ENCODE measurements at regions not wholly inside any gene's neighbourhood (a gene's known extent, or its start where the extent isn't known, plus 50 kb on each side); places are given as distances from the start of the nearest gene placed in this dataset.

DNA sequence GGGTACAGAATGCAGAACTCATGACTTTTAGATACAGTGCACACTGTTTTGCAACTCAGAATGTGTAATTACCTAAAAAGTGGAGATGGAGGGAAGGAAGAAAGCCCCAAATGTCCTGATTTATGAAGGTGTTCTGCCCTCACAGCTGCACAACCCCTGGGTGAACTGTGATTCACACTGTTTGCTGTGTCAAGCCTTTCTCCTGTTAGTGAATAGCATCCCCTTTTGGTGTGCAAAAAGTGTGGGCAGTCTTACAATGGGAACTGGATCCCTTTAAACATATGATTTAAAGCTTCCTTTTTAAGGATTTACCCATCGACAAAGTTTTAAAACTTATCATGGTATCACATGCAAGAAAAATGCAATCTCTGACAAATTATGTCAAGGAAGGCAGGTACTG is 633.4 kb upstream of the EPHA7 start:
- no peak for DNase-seq

- no peak for DNase-seq
Measured at GRCh38 chr6:94050515-94050914, 631.2 kb upstream of the EPHA7 start.

GRCh38 chr6:94049001-94049400 is 629.6 kb upstream of the EPHA7 start:
- no peak for DNase-seq

DNA sequence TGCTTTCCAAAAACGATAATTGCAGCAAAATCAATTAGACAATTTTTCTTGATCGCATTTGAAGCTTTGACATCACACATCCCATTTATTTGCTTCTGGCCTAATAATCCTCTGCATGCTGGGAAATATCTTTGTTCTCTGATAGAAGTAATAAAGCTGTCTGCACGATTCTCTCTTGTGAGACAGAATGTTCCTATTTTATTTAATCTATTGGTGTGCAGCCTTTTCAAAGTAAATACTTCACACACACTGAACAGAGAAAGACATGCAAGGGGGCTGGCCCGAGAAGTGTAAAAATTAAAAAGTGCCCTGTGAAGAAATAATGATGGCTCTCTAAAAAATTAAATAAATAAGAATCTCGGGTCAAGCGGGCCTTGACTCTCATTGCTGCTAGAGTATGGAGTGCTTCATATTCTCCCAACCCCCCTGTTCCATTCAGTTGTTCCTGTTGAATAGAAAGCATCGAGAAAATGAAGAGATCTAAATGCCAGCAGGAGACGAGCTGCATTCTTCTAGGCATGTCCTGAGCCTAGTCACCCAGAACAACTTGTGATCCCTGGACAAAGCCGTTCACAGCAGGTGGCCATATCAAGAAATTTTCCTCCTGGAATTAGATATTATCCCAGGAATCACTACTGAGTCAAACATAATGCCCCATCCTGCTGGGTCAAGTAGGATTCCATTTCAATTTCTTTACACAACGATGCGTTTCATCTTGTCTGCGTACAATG is 625.9 kb upstream of the EPHA7 start:
- DNase-seq: no peak

GRCh38 chr6:94041945-94042709 is 622.8 kb upstream of the EPHA7 start:
- no peak for DNase-seq

DNA sequence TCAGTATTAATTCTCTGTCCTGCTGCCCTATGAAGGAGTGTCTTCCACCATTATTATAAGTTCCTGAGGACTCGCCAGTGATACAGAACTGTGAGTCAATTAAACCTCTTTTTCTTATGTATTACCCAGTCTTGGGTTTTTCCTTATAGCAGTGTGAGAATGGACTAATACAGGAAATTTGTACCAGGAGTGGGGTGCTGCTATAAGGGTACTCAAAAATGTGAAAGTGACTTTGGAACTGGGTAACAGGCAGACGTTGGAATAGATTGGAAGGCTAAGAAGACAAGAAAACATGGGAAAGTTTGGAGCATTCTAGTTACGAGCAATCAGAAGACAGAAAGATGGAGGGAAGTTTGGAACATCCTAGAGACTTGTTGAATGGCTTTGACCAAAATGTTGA is 616.7 kb upstream of the EPHA7 start:
- DNase-seq: no peak

DNA sequence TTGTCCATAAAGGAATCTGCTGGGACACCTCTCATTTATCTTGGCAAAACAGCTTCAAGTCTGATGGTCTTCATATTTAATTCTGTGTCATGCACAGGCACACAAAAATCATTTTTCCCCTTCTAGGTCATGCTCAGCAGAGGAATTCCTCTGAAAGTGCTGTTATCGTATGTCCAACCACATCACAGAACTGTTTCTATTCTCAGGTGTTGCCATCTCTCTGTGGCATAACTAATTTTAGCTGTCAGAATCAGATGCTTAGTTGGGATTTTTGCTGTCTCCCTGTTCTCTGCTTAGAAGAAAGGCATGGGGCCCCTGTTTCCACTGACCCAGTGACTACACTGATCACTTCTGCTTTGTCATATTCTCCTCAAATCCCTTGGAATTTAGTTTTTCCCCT is 608.0 kb upstream of the EPHA7 start:
- DNase-seq: no peak

- no peak for DNase-seq
Measured at GRCh38 chr6:94026575-94026974, 607.2 kb upstream of the EPHA7 start.

- DNase-seq: no peak
Measured at GRCh38 chr6:94005835-94006234, 586.5 kb upstream of the EPHA7 start.

DNA sequence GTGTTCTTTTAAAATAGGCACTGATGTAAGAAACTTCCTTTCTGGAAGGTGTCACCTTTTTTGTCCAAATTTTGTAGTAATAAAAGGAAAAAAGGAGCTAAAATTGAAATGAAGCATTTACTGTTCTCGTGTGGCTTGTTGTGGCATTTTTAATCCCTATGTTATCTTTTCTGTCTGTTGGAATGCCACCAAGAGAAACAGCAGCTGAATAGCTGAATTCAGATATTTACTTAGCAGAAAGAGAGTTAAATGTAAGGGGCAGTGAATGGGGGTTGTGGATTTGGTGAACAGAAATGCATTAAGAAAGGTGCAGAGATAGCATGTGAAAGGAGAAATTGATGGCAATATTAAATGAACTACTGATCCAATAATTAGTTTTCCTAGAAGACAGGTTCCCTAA is 573.6 kb upstream of the EPHA7 start:
- DNase-seq: no peak

DNA sequence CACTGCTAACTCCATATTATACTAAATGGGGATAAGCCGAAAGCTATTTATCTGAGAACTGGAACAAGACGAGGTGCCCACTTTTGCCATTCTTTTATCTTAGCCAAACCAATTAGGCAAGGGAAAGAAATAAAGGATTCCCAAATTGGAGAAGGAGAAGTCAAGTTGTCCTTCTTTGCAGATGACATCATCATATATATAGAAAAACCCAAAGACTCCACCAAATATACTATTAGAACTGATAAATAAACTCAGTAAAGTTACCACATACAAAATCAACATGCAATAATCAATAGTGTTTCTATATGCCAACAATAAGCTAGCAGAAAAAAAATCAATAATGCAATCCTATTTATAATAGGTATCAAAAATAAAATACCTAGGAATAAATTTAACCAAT is 570.3 kb upstream of the EPHA7 start:
- no peak for DNase-seq

- DNase-seq: no peak
Measured at GRCh38 chr6:93985953-93986352, 566.6 kb upstream of the EPHA7 start.

GRCh38 chr6:93975159-93975558 is 555.8 kb upstream of the EPHA7 start:
- no peak for DNase-seq

GRCh38 chr6:93974332-93974731 is 555.0 kb upstream of the EPHA7 start:
- DNase-seq: no peak

DNA sequence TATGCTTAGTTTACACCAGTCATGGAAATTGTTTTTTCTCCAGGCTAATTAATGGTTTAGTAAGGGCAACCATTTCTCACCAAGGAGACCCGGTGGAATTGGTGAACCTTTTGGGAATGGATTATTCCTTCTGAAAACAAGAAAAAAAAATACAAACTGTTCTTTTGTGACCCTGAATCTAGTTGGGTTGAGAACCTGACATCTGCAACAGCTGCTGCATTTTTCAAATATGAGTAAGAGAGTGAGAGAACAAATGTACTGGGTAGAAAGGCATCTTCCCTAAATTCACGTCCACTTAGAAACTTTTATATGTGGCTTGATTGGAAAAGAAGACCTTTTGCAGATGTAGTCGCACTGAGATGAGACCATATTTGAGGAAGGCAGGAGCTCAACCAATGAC is 553.4 kb upstream of the EPHA7 start:
- DNase-seq: no peak

- DNase-seq: no peak
Measured at GRCh38 chr6:93970684-93971083, 551.3 kb upstream of the EPHA7 start.

DNA sequence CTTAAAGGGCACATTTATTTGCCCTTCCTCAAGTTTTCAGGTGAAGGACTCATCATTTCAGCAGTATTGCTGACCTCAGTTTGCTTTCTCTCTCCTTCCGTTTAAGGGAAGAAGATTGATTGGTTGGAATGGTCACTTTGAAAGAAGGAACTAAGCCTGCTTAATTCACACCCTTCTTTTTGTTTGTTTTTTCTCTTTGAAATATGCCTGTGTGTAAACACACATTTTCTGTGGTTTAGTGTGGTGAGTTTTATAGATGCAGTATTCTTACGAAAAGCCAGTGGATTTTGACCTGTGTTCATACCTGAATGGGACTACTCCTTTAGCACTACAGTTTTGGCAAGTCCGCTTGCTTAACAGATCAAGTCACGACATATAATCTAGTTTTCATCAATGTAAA is 548.8 kb upstream of the EPHA7 start:
- DNase-seq: no peak

- no peak for DNase-seq
Measured at GRCh38 chr6:93964926-93965325, 545.6 kb upstream of the EPHA7 start.

GRCh38 chr6:93964321-93964720 is 545.0 kb upstream of the EPHA7 start:
- no peak for DNase-seq

- no peak for DNase-seq
Measured at GRCh38 chr6:93962566-93962965, 543.2 kb upstream of the EPHA7 start.

DNA sequence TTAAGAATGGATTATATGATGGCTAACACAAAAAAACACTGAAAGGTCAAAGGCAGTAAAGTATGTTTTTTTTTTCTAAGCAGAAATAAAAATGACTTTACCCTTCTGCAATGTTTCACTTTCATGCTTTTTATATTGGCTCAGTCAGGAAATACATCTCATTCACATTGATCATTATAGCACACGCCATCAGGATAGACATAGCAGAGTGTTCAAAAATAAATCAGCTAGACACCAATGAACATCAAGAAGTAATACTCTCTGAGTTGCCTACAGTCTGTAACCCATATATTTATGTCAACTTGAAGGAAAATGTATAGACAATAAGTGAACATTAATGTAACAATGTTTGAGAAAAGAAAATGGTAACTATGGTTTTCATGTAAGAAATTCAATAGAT is 535.2 kb upstream of the EPHA7 start:
- DNase-seq: no peak

- DNase-seq: no peak
Measured at GRCh38 chr6:93943661-93944060, 524.3 kb upstream of the EPHA7 start.

- no peak for DNase-seq
Measured at GRCh38 chr6:93940381-93940780, 521.0 kb upstream of the EPHA7 start.

GRCh38 chr6:93932175-93932574 is 512.8 kb upstream of the EPHA7 start:
- no peak for DNase-seq

DNA sequence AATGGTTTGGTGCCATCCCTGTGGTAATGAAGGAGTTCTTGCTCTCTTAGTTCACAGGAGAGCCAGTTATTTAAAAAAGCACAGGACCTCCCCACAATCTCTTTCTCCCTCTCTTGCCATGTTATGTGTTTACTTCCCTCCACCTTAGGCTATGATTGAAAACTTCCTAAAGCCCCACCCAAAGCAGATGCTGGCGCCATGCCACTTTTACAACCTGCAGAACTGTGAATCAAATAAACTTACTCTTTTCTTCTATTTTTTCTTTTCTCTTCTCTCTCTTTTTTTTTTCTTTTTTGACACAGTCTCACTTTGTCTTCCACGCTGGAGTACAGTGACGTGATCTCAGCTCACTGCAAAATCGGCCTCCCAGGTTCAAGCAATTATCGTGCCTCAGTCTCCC is 508.4 kb upstream of the EPHA7 start:
- DNase-seq: no peak
